ENCODE measurements at regions not wholly inside any gene's neighbourhood (a gene's known extent, or its start where the extent isn't known, plus 50 kb on each side); places are given as distances from the start of the nearest gene placed in this dataset.

DNA sequence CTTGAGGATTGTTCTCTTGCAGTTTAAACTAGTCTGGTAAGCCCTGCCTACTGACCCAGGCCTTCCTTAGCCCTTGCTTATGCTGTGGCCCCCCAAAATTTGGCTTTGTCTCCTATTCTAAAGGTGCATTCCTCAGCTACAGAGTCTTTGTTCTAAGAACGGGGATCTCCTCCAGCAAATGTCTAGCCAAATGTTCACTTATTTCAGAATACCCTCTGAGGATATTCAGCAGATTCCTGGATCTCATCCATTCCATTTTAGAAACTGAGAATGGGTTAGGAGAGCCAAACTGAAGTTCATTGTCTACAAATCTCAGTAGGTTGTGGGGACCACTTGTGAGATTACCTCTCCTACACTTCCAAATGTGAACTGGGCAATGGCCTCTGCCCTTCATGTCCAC, 164.2 kb upstream of the ARG1 start:
- H3K27me3 ChIP-seq: no peaks in the 10 kb centered on the region
- no peaks in the 10 kb centered on the region for H3K36me3 ChIP-seq
- H3K4me1 ChIP-seq: no peaks in the 10 kb centered on the region
- TF ChIP-seq, protein P1, sequence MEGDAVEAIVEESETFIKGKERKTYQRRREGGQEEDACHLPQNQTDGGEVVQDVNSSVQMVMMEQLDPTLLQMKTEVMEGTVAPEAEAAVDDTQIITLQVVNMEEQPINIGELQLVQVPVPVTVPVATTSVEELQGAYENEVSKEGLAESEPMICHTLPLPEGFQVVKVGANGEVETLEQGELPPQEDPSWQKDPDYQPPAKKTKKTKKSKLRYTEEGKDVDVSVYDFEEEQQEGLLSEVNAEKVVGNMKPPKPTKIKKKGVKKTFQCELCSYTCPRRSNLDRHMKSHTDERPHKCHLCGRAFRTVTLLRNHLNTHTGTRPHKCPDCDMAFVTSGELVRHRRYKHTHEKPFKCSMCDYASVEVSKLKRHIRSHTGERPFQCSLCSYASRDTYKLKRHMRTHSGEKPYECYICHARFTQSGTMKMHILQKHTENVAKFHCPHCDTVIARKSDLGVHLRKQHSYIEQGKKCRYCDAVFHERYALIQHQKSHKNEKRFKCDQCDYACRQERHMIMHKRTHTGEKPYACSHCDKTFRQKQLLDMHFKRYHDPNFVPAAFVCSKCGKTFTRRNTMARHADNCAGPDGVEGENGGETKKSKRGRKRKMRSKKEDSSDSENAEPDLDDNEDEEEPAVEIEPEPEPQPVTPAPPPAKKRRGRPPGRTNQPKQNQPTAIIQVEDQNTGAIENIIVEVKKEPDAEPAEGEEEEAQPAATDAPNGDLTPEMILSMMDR (IDR thresholded peaks at IDR 0.05): no peak
- TF ChIP-seq EP300 (IDR thresholded peaks at IDR 0.05): no peak
- TF ChIP-seq POLR2A (IDR thresholded peaks at IDR 0.05): no peak
- no peak for TF ChIP-seq POLR2AphosphoS5 (IDR thresholded peaks at IDR 0.05)
- 86 to 91% methylated on average over 1 of the region's 1 CpG for WGBS, 2 donors
- intact Hi-C loops (cut with DNase I): no loop called here
- no peak overlapping the region for H3K27ac ChIP-seq
- no peak overlapping the region for H3K4me3 ChIP-seq
- no peak for DNase-seq
- H3K9me3 ChIP-seq: peaks cover 0 to 5% (median 0%) of the 10 kb centered on the region in 4 donors

DNA sequence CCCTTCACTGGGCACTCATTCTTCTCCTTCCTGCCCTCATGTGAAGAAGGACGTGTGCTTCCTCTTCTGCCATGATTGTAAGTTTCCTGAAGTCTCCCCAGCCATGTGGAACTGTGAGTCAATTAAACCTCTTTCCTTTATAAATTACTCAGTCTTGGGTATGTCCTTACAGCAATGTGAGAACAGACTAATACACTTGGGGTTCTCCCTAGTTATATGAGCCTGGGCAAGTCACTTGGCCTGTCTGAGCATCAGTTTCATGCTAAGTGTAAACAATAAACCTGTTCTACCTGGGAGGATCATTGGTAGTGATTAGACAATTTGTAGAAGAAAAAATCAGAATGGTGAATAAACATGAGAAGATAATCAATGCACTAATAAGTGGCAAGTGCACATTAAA, 162.2 kb upstream of the ARG1 start:
- Histone ChIP-seq H3K27ac (no peak overlapping the region), H3K36me3 (no peaks in the 10 kb centered on the region), H3K4me3 (no peak overlapping the region), H3K4me1 (no peaks in the 10 kb centered on the region), H3K27me3 (no peaks in the 10 kb centered on the region), H3K9me3 (peaks cover 0 to 5% (median 0%) of the 10 kb centered on the region in 4 donors)
- TF ChIP-seq, protein P1 (IDR thresholded peaks at IDR 0.05): no peak
- TF ChIP-seq POLR2A (IDR thresholded peaks at IDR 0.05) (no peak), EP300 (IDR thresholded peaks at IDR 0.05) (no peak), POLR2AphosphoS5 (IDR thresholded peaks at IDR 0.05) (no peak)
- WGBS, 2 donors: 76 to 95% methylated on average over 1 of the region's 1 CpG
- DNase-seq: no peak
- intact Hi-C loops (cut with DNase I): no loop called here

DNA sequence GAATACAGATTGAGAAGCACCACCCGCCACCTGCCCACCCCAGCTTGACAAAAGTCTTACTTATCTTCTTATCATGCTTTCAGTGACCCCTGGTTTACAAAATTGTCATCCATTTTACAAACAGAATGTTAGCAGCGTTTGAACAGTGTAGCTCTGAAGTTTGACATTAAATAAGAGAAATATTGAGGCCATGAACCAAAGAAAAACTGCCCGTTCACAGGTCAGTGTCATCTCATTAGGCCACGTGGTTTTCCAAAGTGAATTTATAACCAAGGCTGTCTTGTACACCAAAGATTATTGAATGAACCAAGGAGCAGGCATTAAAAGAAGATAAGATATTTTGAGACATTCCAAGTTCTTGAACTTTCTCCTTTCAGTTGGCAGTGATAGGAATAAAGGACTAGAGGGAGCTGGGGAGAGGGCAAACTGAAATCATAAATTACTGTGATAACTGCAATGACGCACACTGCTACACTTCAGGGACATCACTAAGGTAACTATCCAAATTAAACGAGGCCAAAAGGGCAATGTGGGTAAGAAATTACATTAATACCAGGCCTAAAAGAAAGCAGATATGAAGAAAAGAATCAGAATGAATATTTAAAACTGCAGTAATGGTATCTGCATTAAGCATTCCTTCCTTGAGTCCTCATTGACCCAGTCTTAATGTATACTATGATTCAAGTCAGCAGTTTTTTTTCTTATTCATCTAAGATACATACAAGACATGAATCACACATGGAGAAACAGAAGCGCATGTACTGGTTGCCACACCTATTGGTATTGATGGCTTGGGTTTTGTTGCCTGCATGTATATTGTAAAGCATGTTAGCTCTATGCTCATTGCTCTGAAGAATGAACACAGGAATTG, 159.8 kb upstream of the ARG1 start:
- Histone ChIP-seq H3K27me3 (no peaks in the 10 kb centered on the region), H3K9me3 (peaks cover 0 to 5% (median 0%) of the 10 kb centered on the region in 4 donors), H3K4me1 (no peaks in the 10 kb centered on the region), H3K36me3 (no peaks in the 10 kb centered on the region), H3K27ac (no peak overlapping the region), H3K4me3 (no peak overlapping the region)
- WGBS, 2 donors: 76 to 82% methylated on average over 7 of the region's 7 CpGs
- TF ChIP-seq EP300 (IDR thresholded peaks at IDR 0.05) (no peak), POLR2A (IDR thresholded peaks at IDR 0.05) (no peak), POLR2AphosphoS5 (IDR thresholded peaks at IDR 0.05) (no peak)
- TF ChIP-seq, protein P1 (IDR thresholded peaks at IDR 0.05): no peak
- intact Hi-C loops (cut with DNase I): no loop called here
- DNase-seq: no peak

DNA sequence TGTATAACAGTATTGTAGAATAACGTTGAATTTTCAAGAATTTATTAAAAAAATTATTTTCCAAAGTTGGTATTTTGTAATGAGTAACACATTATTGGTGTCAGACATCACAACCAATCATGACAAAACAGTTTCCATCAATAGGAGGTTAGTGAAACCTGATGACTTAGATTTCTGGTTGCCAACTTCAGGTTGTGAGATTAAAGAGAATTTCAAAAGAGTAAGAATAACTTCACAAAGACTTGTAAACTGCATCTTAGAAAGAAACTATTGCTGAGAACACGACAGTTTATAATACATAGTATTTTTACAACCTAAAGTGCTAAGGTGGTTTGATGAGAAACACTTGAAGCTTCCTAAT, 159.2 kb upstream of the ARG1 start:
- WGBS, 2 donors: 73 to 80% methylated on average over 2 of the region's 2 CpGs
- H3K36me3 ChIP-seq: no peaks in the 10 kb centered on the region
- DNase-seq: no peak
- intact Hi-C loops (cut with DNase I): no loop called here
- no peak for TF ChIP-seq EP300 (IDR thresholded peaks at IDR 0.05)
- TF ChIP-seq, protein P1 (IDR thresholded peaks at IDR 0.05): no peak
- no peak for TF ChIP-seq POLR2AphosphoS5 (IDR thresholded peaks at IDR 0.05)
- TF ChIP-seq POLR2A (IDR thresholded peaks at IDR 0.05): no peak
- peaks cover 0 to 5% (median 0%) of the 10 kb centered on the region in 4 donors for H3K9me3 ChIP-seq
- H3K4me1 ChIP-seq: no peaks in the 10 kb centered on the region
- H3K4me3 ChIP-seq: no peak overlapping the region
- no peak overlapping the region for H3K27ac ChIP-seq
- H3K27me3 ChIP-seq: no peaks in the 10 kb centered on the region

Data from sigmoid colon (tissue), 6 donors.